HepG2 (cell line): ENCODE measurements at regions not wholly inside any gene's neighbourhood (a gene's known extent, or its start where the extent isn't known, plus 50 kb on each side); places are given as distances from the start of the nearest gene placed in this dataset.

ENCODE experiments used
- ATAC-seq: fragments of 200-7000 bp; cut with Tn5 transposase; 3 replicates; pipeline ENCODE4 v1.9.1; 2020; ENCODE audit warnings: mild to moderate bottlenecking, moderate library complexity
- BruUV-seq: library from RNA; stranded (reverse); fragments of 400-500 nt; replicated peaks from 2 replicates; lab custom pipeline; 2021; lab: Mats Ljungman, UMichigan
- CTCF ChIA-PET: fragments of 300-600 bp; formaldehyde crosslinking; extraction: SDS; loops from one replicate; lab custom pipeline; 2021; ENCODE audit warnings: low total read pairs, inconsistent platforms, low intra/inter-chr PET ratio; lab: Yijun Ruan, JAX
- POLR2A ChIA-PET: fragments of 350-600 bp; sonication (Branson Sonifier 250); formaldehyde crosslinking; loops from one replicate; lab custom pipeline; 2020; ENCODE audit warnings: antibody characterized with exemption, inconsistent platforms; lab: Yijun Ruan, JAX
- DNase-seq: peaks from one replicate; pipeline ENCODE4 v3.0.0-alpha.2; 2015; ENCODE audit warnings: low spot score
- FAIRE-seq: peaks from 3 replicates; lab custom pipeline; 2011; peaks lifted over from hg19 to GRCh38; lab: Jason Lieb, UNC
- H2AFZ ChIP-seq: one replicate; pipeline ENCODE4 v1.6.1; 2011; ENCODE audit warnings: low read length, inconsistent platforms
- H3K27ac ChIP-seq: fragments of 300-600 bp; 3 replicates; pipeline ENCODE4 v1.8.0; 2011; ENCODE audit warnings: mixed run types, mild to moderate bottlenecking, mixed read lengths, low read length, inconsistent platforms; ENCODE audit not compliant: insufficient read depth; ENCODE audit errors: extremely low read length
- H3K27me3 ChIP-seq, 2 experiments: fragments of 200-600 bp in 1 of 2; 2 replicates in 1 of 2; 3 replicates in 1 of 2; pipeline versions ENCODE4 v1.6.0 to v1.8.0; 2011; ENCODE audit warnings: low read length in 2 of 2, mild to moderate bottlenecking in 2 of 2, moderate library complexity in 2 of 2, inconsistent platforms in 1 of 2; ENCODE audit not compliant: insufficient read depth in 2 of 2, control insufficient read depth in 1 of 2
- H3K36me3 ChIP-seq, 2 experiments: fragments of 200-600 bp in 1 of 2; replicated peaks in 1 of 2; 2 replicates in 1 of 2; 3 replicates in 1 of 2; pipeline versions ENCODE4 v1.5.1 to v1.8.0; 2011; ENCODE audit warnings: low read length in 2 of 2, inconsistent platforms in 1 of 2; ENCODE audit not compliant: insufficient read depth in 2 of 2, control insufficient read depth in 1 of 2
- H3K4me1 ChIP-seq: 2 replicates; pipeline ENCODE4 v1.5.1; 2012; ENCODE audit warnings: low read length, inconsistent platforms; ENCODE audit not compliant: insufficient read depth
- H3K4me2 ChIP-seq: 2 replicates; pipeline ENCODE4 v1.6.0; 2011; ENCODE audit warnings: low read depth, low read length, inconsistent platforms
- H3K4me3 ChIP-seq, 3 experiments: fragments of 200-600 bp in 1 of 3; sonication (generic), shearing (Covaris generic) in 1 of 3; replicated peaks in 1 of 3; 2 replicates each; pipeline ENCODE4 v1.5.1; 2011 to 2016; ENCODE audit warnings: low read length in 3 of 3, inconsistent platforms in 2 of 3, low read depth in 2 of 3, mild to moderate bottlenecking in 2 of 3, control low read depth in 1 of 3, mixed read lengths in 1 of 3; ENCODE audit not compliant: insufficient read depth in 1 of 3
- H3K79me2 ChIP-seq: one replicate; pipeline ENCODE4 v1.6.1; 2011; ENCODE audit warnings: low read length, inconsistent platforms; ENCODE audit not compliant: insufficient read depth
- H3K9ac ChIP-seq: 2 replicates; pipeline ENCODE4 v1.6.0; 2011; ENCODE audit warnings: mild to moderate bottlenecking, low read depth, low read length, inconsistent platforms; ENCODE audit not compliant: insufficient read depth
- H3K9me3 ChIP-seq: 2 replicates; pipeline ENCODE4 v1.5.1; 2012; ENCODE audit warnings: mild to moderate bottlenecking, low read length
- H4K20me1 ChIP-seq: 2 replicates; pipeline ENCODE4 v1.6.0; 2011; ENCODE audit warnings: inconsistent platforms, mild to moderate bottlenecking, low read length, moderate library complexity; ENCODE audit not compliant: insufficient read depth
- BCL6 ChIP-seq: IDR thresholded peaks from 2 replicates; pipeline ENCODE4 v1.6.1; 2016; ENCODE audit warnings: missing genetic modification reagents, missing compliant biosample characterization
- DMAP1 ChIP-seq: IDR thresholded peaks from 2 replicates; pipeline ENCODE4 v1.6.1; 2016
- DR1 ChIP-seq: sonication (generic); formaldehyde crosslinking; IDR thresholded peaks from 2 replicates; pipeline ENCODE4 v1.8.0; 2021; ENCODE audit warnings: mild to moderate bottlenecking, missing genetic modification reagents, inconsistent platforms
- HNF4A ChIP-seq: sonication (generic); formaldehyde crosslinking; IDR thresholded peaks from 2 replicates; pipeline ENCODE4 v1.4.0; 2020; ENCODE audit warnings: missing genetic modification reagents
- HNF4G ChIP-seq, 2 experiments: sonication (generic) in 1 of 2; formaldehyde crosslinking in 1 of 2; IDR thresholded peaks; 2 replicates each; pipeline versions ENCODE4 v1.4.0 to v1.6.1; 2011 to 2020; ENCODE audit warnings: borderline replicate concordance in 2 of 2, low read depth in 2 of 2, mild to moderate bottlenecking in 2 of 2, low read length in 1 of 2, missing genetic modification reagents in 1 of 2, moderate library complexity in 1 of 2
- ISL2 ChIP-seq: sonication (generic); formaldehyde crosslinking; IDR thresholded peaks from 2 replicates; pipeline ENCODE4 v1.5.0; 2020; ENCODE audit warnings: missing genetic modification reagents
- JUNB ChIP-seq: sonication (generic); formaldehyde crosslinking; IDR thresholded peaks from 2 replicates; pipeline ENCODE4 v1.8.0; 2022; ENCODE audit warnings: missing genetic modification reagents, mild to moderate bottlenecking, borderline replicate concordance
- MED1 ChIP-seq: sonication (generic); formaldehyde crosslinking; IDR thresholded peaks from 2 replicates; pipeline ENCODE4 v1.4.0; 2020; ENCODE audit warnings: missing genetic modification reagents
- MIER2 ChIP-seq: IDR thresholded peaks from 2 replicates; pipeline ENCODE4 v1.6.1; 2016; ENCODE audit warnings: missing biosample characterization, missing genetic modification reagents
- PATZ1 ChIP-seq: sonication (generic); formaldehyde crosslinking; IDR thresholded peaks from 2 replicates; pipeline ENCODE4 v1.4.0; 2020; ENCODE audit warnings: missing genetic modification reagents
- SOX13 ChIP-seq, 3 experiments: fragments of 450-650 bp in 1 of 3; sonication (generic) in 1 of 3; formaldehyde crosslinking in 1 of 3; IDR thresholded peaks in 2 of 3; conservative IDR thresholded peaks in 1 of 3; 2 replicates each; pipeline versions ENCODE4 v1.5.0 to v1.6.1; 2016 to 2020; ENCODE audit warnings: antibody characterized with exemption in 1 of 3, mild to moderate bottlenecking in 1 of 3, missing compliant biosample characterization in 1 of 3, missing genetic modification reagents in 1 of 3, moderate library complexity in 1 of 3
- SOX6 ChIP-seq, 2 experiments: fragments of 450-650 bp in 1 of 2; sonication (generic) in 1 of 2; formaldehyde crosslinking in 1 of 2; IDR thresholded peaks; 2 replicates each; pipeline versions ENCODE4 v1.4.0 to v1.6.1; 2017 to 2020; ENCODE audit warnings: antibody characterized with exemption in 1 of 2, mild to moderate bottlenecking in 1 of 2, missing genetic modification reagents in 1 of 2
- SRF ChIP-seq: IDR thresholded peaks from 2 replicates; pipeline ENCODE4 v1.6.1; 2011; ENCODE audit warnings: mild to moderate bottlenecking, low read depth, low read length, moderate library complexity
- STAG1 ChIP-seq: sonication (generic); formaldehyde crosslinking; IDR thresholded peaks from 2 replicates; pipeline ENCODE4 v1.4.0; 2020; ENCODE audit warnings: missing genetic modification reagents
- YEATS4 ChIP-seq: sonication (generic); formaldehyde crosslinking; IDR thresholded peaks from 2 replicates; pipeline ENCODE4 v1.4.0; 2020; ENCODE audit warnings: missing genetic modification reagents, borderline replicate concordance
- ZHX1 ChIP-seq: sonication (generic); formaldehyde crosslinking; IDR thresholded peaks from 2 replicates; pipeline ENCODE4 v1.8.1; 2022; ENCODE audit warnings: low read depth, mild to moderate bottlenecking, missing genetic modification reagents
- ZMYM4 ChIP-seq: sonication (generic); formaldehyde crosslinking; IDR thresholded peaks from 2 replicates; pipeline ENCODE4 v1.8.1; 2023; ENCODE audit warnings: mild to moderate bottlenecking, missing genetic modification reagents
- ZNF644 ChIP-seq: IDR thresholded peaks from 2 replicates; pipeline ENCODE4 v1.6.1; 2016; ENCODE audit warnings: low read depth
- ZNF704 ChIP-seq: sonication (generic); formaldehyde crosslinking; IDR thresholded peaks from 2 replicates; pipeline ENCODE4 v1.8.1; 2023; ENCODE audit warnings: mild to moderate bottlenecking, inconsistent platforms, moderate library complexity, missing genetic modification reagents, borderline replicate concordance
- WGBS: methylation state at CpG from one replicate; pipeline ENCODE4 v1.1.6; 2017; ENCODE audit warnings: low lambda C conversion rate; 5-methylcytosine and 5-hydroxymethylcytosine counted together
- in situ Hi-C: cut with HindIII; loops from 2 replicates; pipeline ENCODE4 v1.10.0; 2017; ENCODE audit warnings: low pct_unique_long_range_greater_than_20kb; ENCODE audit not compliant: extremely low pct_ligation_motif_present
- intact Hi-C: fragments of 100-400 bp; cut with micrococcal nuclease; formaldehyde crosslinking; loops from one replicate; pipeline ENCODE4 v1.10.0; 2022; ENCODE audit not compliant: unreplicated experiment

GRCh38 chr1:88029142-88029541 is 654.9 kb upstream of the PKN2 start:
- in situ Hi-C loops: no loop called here
- Histone ChIP-seq H3K9ac (no peak overlapping the region), H3K27me3 (no peaks in the 10 kb centered on the region), H3K36me3 (no peaks in the 10 kb centered on the region), H3K9me3 (no peaks in the 10 kb centered on the region), H2AFZ (no peak overlapping the region), H3K4me2 (peak overlapping the region; percentile 46), H3K27ac (peak overlapping the region; percentile 25), H3K4me1 (peaks cover 18% of the 10 kb centered on the region), H3K79me2 (no peaks in the 10 kb centered on the region), H3K4me3 (peak overlapping the region in 1 of 3 experiments; percentile 21; a peak in 1 of 6 replicates), H4K20me1 (no peaks in the 10 kb centered on the region)
- POLR2A ChIA-PET: no interaction called here
- peak; percentile 12 for FAIRE-seq
- 6% methylated on average over 2 of the region's 2 CpGs for WGBS
- no TSS peak for BruUV-seq
- peak; percentile 99 for ATAC-seq
- CTCF ChIA-PET: no interaction called here
- intact Hi-C loops: no loop called here
- DNase-seq: peak; percentile 77
- TF ChIP-seq DR1 (CRISPR knock-in tag) (no peak), STAG1 (CRISPR knock-in tag) (peak; percentile 15; the same call in 1 of the 2 replicates), SOX13 (IDR thresholded peaks at IDR 0.05) (no peak), SOX13 (CRISPR knock-in tag; conservative IDR thresholded peaks at IDR 0.05 in 1 of 2, IDR thresholded peaks at IDR 0.05 in 1 of 2) (peak in 1 of 2 experiments; percentile 49; a peak in 2 of 4 replicates), SRF (0 out of 2 replicates have a peak, but pooled peaks have one; percentile 41), ZNF644 (CRISPR knock-in tag) (peak; percentile 89), SOX6 (IDR thresholded peaks at IDR 0.05) (no peak), SOX6 (CRISPR knock-in tag; IDR thresholded peaks at IDR 0.05) (no peak), HNF4G (IDR thresholded peaks at IDR 0.05; ENCODE audit: borderline replicate concordance, low read depth, low read length) (peak; percentile 82), HNF4G (CRISPR knock-in tag; IDR thresholded peaks at IDR 0.05; ENCODE audit: borderline replicate concordance, low read depth) (no peak; the same call in 1 of the 2 replicates), PATZ1 (CRISPR knock-in tag) (0 out of 2 replicates have a peak, but pooled peaks have one; percentile 9), BCL6 (0 out of 2 replicates have a peak, but pooled peaks have one; percentile 37), ZMYM4 (CRISPR knock-in tag) (peak; percentile 51; the same call in 1 of the 2 replicates), MIER2 (peak; percentile 23; the same call in 1 of the 2 replicates), ZNF704 (CRISPR knock-in tag) (no peak), JUNB (CRISPR knock-in tag) (no peak), ISL2 (CRISPR knock-in tag) (no peak), MED1 (CRISPR knock-in tag) (0 out of 2 replicates have a peak, but pooled peaks have one; percentile 21), ZHX1 (CRISPR knock-in tag) (no peak), DMAP1 (CRISPR knock-in tag) (0 out of 2 replicates have a peak, but pooled peaks have one; percentile 3), YEATS4 (CRISPR knock-in tag) (0 out of 2 replicates have a peak, but pooled peaks have one; percentile 10), HNF4A (CRISPR knock-in tag) (peak; percentile 83)
